ENCODE measurements at regions not wholly inside any gene's neighbourhood (a gene's known extent, or its start where the extent isn't known, plus 50 kb on each side); places are given as distances from the start of the nearest gene placed in this dataset.

GRCh38 chr4:133887723-133888122, 313.9 kb downstream of the PABPC4L start:
- no peak for DNase-seq (ENCODE audit: low spot score)
- TF ChIP-seq, protein P1, sequence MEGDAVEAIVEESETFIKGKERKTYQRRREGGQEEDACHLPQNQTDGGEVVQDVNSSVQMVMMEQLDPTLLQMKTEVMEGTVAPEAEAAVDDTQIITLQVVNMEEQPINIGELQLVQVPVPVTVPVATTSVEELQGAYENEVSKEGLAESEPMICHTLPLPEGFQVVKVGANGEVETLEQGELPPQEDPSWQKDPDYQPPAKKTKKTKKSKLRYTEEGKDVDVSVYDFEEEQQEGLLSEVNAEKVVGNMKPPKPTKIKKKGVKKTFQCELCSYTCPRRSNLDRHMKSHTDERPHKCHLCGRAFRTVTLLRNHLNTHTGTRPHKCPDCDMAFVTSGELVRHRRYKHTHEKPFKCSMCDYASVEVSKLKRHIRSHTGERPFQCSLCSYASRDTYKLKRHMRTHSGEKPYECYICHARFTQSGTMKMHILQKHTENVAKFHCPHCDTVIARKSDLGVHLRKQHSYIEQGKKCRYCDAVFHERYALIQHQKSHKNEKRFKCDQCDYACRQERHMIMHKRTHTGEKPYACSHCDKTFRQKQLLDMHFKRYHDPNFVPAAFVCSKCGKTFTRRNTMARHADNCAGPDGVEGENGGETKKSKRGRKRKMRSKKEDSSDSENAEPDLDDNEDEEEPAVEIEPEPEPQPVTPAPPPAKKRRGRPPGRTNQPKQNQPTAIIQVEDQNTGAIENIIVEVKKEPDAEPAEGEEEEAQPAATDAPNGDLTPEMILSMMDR (IDR thresholded peaks at IDR 0.05; ENCODE audit: extremely low read depth, missing control alignments): no peak

- DNase-seq (ENCODE audit: low spot score): no peak
- TF ChIP-seq, protein P1 (IDR thresholded peaks at IDR 0.05; ENCODE audit: extremely low read depth, missing control alignments): no peak
These were observed 332.1 kb downstream of the PABPC4L start for GRCh38 chr4:133869486-133869885.

- TF ChIP-seq, protein P1 (IDR thresholded peaks at IDR 0.05; ENCODE audit: extremely low read depth, missing control alignments): no peak
- DNase-seq (ENCODE audit: low spot score): no peak
These were observed 332.7 kb downstream of the PABPC4L start for GRCh38 chr4:133868856-133869255.

DNA sequence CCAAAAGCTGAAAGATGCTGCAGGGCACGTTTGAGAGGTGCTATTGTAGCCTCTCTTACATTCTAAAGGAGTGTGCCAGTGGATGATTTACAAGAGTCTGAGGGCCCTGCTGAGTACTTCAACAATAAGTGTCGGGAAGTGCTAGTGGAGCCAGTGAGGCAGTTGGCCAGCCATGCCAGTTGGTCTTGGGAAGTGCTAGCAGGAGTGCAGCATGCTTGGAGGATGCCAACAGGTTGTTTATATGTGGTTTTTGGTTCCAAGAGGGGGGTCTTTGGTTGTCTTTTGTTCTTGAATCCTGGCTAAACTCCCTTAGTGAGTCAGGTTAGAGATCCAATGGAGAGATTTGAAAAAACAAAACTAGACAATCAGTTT, 335.3 kb downstream of the PABPC4L start:
- TF ChIP-seq, protein P1 (IDR thresholded peaks at IDR 0.05; ENCODE audit: extremely low read depth, missing control alignments): no peak
- no peak for DNase-seq (ENCODE audit: low spot score)

GRCh38 chr4:133865612-133866327, 335.8 kb downstream of the PABPC4L start:
- no peak for DNase-seq (ENCODE audit: low spot score)
- TF ChIP-seq, protein P1 (IDR thresholded peaks at IDR 0.05; ENCODE audit: extremely low read depth, missing control alignments): no peak

DNA sequence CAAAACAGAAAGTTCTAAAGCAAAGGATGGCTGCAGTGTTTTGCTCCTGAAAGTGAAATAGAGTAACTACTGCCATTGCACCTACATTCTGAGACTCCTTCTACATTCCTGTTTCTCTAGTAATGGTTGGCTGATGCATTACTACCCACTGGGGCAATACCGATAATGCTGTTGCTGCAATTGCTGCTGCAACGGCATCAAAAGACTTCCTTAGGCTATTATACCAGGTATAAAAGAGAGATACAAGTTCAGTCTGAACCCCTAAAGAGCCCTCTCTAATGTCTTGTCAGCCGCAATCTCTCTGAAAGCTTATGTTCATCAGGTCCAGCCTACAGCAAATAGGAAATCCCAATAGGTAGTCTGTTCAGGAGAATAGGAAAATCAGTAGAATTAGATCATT, 338.4 kb downstream of the PABPC4L start:
- TF ChIP-seq, protein P1 (IDR thresholded peaks at IDR 0.05; ENCODE audit: extremely low read depth, missing control alignments): no peak
- no peak for DNase-seq (ENCODE audit: low spot score)

DNA sequence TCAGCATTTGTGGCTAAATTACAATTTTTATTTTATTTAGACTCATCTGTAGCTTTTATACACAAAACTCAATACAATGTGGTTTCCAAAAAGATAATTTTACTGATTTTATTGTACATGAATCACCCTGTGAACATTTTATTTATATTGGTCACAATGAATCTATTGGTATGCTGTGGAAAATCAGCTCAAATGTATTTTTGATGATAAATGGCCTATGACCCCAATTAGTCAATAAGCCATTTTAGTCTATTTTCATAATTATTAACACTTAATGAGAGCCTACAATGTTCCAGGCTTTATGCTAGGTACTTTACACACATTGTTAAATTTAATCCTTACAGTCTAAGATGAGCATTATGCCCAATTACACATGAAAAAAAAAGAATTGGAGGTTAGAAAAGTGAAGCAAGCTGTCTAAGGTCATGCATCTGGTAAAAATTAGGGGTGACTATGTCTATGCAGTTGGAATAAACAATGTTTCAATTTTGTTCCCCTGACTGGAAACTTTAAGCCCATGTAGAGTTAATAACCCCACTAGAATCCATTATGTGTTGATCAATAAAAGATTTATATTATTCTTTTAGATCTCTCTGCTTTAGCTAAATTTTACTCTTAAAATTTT, 344.7 kb downstream of the PABPC4L start:
- no peak for DNase-seq (ENCODE audit: low spot score)
- TF ChIP-seq, protein P1 (IDR thresholded peaks at IDR 0.05; ENCODE audit: extremely low read depth, missing control alignments): no peak

Measured in GM20000 (cell line).